ENCODE measurements at regions not wholly inside any gene's neighbourhood (a gene's known extent, or its start where the extent isn't known, plus 50 kb on each side); places are given as distances from the start of the nearest gene placed in this dataset.
A peak's percentile ranks its signal among the peaks of the same experiment; 100 is the strongest.

DNA sequence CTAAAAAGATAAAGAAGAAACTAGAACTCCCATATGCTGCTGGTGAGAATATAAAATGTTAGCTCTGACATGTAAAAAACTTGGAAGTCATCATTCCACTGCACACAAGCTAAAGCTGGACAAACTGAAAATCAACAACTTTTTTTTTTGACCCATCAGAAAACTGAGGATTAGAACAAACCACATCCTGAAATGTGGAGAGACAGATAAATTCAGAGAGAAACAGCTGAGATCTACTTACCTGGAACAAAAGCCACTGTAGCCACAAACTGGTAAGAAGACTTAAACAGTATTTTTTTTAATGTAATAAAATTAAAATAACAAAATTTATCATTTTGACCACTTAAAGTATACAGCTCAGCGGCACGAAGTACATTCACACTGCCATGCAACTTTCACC, 408.5 kb upstream of the RGS17 start:
- TF ChIP-seq, protein P1, sequence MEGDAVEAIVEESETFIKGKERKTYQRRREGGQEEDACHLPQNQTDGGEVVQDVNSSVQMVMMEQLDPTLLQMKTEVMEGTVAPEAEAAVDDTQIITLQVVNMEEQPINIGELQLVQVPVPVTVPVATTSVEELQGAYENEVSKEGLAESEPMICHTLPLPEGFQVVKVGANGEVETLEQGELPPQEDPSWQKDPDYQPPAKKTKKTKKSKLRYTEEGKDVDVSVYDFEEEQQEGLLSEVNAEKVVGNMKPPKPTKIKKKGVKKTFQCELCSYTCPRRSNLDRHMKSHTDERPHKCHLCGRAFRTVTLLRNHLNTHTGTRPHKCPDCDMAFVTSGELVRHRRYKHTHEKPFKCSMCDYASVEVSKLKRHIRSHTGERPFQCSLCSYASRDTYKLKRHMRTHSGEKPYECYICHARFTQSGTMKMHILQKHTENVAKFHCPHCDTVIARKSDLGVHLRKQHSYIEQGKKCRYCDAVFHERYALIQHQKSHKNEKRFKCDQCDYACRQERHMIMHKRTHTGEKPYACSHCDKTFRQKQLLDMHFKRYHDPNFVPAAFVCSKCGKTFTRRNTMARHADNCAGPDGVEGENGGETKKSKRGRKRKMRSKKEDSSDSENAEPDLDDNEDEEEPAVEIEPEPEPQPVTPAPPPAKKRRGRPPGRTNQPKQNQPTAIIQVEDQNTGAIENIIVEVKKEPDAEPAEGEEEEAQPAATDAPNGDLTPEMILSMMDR (conservative IDR thresholded peaks at IDR 0.05; ENCODE audit: low read length) = no peak
- no peak overlapping the region for H3K4me3 ChIP-seq (ENCODE audit: low read length)
- DNase-seq (ENCODE audit: low read depth) = no peak

DNA sequence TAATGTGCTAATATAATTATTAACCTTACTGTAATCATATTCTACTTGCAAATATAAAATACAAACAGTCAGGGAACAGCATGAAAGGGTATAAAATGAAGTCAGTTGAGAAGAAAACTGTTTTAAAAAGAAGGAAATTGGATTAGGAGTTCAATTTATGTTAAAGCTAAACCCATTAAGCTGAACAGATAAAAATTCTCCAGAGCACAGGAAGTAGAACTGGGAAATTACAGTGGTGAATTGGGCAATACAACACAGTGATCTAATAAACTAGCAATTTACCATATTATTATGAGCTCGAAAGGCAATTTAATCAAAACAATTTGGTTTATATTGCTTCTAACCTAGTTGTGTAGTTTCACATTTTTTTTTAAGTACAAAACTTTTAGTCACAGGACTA, 407.4 kb upstream of the RGS17 start:
- H3K4me3 ChIP-seq (ENCODE audit: low read length) = no peak overlapping the region
- TF ChIP-seq, protein P1 (conservative IDR thresholded peaks at IDR 0.05; ENCODE audit: low read length) = no peak
- DNase-seq (ENCODE audit: low read depth) = peak; percentile 1

DNA sequence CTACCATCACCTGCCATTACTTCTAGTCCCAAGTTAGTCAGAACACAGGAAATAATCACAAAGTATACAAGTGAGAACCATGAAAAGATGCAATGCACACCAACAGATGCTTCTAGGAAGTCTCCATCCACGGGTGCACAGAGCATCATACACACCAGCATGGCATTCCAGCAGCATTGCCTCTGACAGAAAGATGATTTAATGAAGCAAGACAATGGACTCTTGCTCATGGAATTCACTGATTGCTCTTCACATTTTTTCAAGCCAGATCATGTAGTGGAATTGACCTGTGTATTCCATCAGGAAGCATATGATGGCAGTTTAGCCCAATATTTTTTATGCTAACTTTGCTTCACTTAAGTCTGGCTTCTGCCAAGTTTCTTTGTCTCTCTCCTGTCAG, 406.3 kb upstream of the RGS17 start:
- TF ChIP-seq, protein P1 (conservative IDR thresholded peaks at IDR 0.05; ENCODE audit: low read length) = no peak
- DNase-seq (ENCODE audit: low read depth) = peak; percentile 18
- H3K4me3 ChIP-seq (ENCODE audit: low read length) = no peak overlapping the region

DNA sequence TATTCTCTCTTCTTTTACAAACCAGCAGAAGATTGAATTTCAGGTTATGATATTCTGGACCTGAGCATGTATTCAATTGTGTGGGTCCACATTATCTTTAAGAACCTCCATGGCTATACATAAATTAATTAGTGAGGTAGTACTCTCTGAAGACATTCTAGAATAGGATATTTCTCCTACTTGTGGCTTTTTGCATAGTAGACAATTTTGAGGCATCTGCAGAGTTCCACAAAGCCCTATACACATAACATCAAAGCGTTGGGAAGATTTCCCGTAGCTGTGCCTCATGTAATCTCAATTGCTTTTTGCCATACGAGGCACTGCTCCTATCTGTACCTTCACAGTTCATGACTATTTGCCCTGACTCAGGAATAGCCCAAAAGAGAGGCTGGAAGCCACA, 395.4 kb upstream of the RGS17 start:
- TF ChIP-seq, protein P1 (conservative IDR thresholded peaks at IDR 0.05; ENCODE audit: low read length) = no peak
- H3K4me3 ChIP-seq (ENCODE audit: low read length) = no peak overlapping the region
- DNase-seq (ENCODE audit: low read depth) = no peak

DNA sequence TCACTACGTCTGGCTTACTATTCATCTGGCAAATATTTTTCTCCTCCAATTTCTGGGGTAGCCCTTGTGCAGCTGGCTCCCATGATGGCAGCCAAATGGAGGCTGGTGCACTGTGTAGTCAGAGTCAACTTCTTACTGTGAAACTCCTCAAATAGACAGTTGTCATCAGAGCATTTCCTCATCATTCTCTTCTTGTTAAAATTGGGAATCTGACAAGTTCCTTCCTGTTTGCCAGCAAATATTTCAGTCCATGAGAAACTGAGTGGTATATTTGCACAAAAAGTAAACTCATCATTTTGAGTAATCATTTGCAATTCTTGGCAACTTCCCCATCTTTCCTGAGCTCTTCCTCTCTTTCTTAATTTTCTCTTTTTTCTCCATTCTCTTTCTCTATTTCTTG, 394.9 kb upstream of the RGS17 start:
- TF ChIP-seq, protein P1 (conservative IDR thresholded peaks at IDR 0.05; ENCODE audit: low read length) = no peak
- no peak for DNase-seq (ENCODE audit: low read depth)
- no peak overlapping the region for H3K4me3 ChIP-seq (ENCODE audit: low read length)

DNA sequence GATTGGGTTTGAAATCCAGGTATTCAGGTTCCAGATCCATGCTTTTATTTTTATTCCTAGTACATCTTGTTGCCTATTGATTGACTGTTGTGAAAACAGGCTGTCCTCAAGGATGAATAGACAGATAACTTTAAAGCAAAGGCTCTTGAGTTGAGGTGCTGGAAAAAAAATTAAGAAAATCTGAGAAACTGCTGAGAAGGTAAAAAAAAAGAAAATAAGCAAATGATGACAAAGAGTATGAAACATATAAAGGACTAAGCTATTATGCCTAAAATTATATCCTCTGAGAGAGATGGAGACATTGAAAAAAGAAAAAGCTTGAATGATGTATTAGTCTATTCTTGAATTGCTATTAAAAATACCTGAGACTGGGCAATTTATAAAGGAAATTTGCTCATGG, 392.3 kb upstream of the RGS17 start:
- no peak overlapping the region for H3K4me3 ChIP-seq (ENCODE audit: low read length)
- TF ChIP-seq, protein P1 (conservative IDR thresholded peaks at IDR 0.05; ENCODE audit: low read length) = no peak
- no peak for DNase-seq (ENCODE audit: low read depth)

DNA sequence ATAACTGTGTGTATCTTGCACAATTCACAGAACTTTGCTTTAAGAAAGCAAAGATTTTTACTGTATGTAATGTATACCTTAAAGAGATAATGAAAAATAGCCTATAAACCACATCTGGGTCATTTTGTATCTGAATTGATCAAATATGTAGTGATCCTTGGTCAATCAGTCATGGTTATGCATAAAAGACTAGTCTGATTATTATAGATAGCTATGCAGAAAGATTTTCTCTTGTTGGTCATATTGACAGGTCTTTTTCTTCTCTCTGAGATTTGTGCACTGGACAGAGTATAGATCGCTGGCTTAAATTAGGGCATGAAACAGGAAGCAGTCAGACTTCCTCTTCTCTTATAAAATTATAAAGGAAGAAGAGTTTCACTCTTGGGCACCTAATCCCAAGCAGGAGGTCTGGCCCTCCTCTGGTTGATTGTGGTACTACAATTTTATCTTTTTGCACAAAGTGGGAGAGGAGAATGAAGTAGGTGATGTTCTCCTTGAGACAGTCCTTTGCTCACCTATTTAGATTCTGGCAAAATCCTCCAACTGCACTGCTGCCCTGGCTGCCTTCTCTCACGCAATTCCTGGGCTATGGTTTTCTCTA, 380.9 kb upstream of the RGS17 start:
- peak; percentile 30 for DNase-seq (ENCODE audit: low read depth)
- no peak overlapping the region for H3K4me3 ChIP-seq (ENCODE audit: low read length)
- TF ChIP-seq, protein P1 (conservative IDR thresholded peaks at IDR 0.05; ENCODE audit: low read length) = peak; percentile 74

Data from AG10803 (cell line).